GM19023 (cell line): ENCODE measurements at regions not wholly inside any gene's neighbourhood (a gene's known extent, or its start where the extent isn't known, plus 50 kb on each side); places are given as distances from the start of the nearest gene placed in this dataset.
"Not testable (repeated sequence)": the region's sequence is repeated elsewhere in the genome, so short reads cannot be mapped to it uniquely, and the experiment has no call there.

Experiments
- ATAC-seq: cut with Tn5 transposase; IDR thresholded peaks from one replicate; pipeline ENCODE4 v1.9.1; 2021; ENCODE audit warnings: mild to moderate bottlenecking, moderate library complexity; ENCODE audit not compliant: unreplicated experiment

DNA sequence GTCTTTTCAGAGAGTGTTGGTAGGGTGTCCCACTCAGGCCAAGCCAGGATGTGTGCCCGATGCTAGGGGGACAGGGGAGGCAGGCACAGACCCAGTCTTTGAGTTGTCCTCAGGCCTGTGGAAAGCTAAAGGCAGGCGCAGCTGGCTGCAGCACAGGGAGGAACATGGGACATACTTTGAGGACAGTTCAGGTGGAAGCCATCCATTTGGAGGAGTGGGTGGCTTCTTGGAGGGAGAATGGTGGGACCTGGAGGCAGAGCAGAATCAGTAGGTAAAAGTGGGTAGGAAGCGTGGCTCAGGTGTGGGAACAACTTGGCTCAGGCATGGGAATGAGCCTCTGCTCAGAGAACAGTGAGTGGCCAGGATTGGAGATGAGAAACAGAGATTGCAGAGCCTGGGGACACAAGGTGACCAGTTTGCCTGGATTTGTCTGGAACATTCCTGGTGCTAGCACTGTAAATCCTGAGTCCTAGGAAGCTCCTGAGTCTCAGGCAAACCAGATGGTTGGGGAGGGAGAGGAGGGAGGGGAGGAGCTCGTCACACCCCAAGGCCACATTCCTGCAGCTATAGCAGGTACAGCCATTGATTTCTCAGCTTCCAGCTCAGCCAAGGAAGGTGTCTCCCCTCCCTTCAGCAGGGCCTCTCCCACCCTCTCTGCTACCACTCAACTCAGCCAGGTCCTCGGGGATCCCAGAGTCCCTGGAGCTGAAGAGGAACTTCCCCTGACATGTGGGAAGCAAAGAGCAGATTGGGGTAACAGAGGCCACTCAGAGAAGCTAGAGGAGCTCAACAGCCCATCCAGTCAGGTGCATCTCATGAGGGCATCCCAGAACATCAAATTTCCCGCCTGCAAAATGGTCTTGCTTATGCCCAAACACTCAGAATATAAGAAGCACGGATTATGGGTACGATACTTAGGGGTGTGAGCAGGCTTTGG, 65.2 kb upstream of the TINAGL1 start:
- no peak for ATAC-seq

DNA sequence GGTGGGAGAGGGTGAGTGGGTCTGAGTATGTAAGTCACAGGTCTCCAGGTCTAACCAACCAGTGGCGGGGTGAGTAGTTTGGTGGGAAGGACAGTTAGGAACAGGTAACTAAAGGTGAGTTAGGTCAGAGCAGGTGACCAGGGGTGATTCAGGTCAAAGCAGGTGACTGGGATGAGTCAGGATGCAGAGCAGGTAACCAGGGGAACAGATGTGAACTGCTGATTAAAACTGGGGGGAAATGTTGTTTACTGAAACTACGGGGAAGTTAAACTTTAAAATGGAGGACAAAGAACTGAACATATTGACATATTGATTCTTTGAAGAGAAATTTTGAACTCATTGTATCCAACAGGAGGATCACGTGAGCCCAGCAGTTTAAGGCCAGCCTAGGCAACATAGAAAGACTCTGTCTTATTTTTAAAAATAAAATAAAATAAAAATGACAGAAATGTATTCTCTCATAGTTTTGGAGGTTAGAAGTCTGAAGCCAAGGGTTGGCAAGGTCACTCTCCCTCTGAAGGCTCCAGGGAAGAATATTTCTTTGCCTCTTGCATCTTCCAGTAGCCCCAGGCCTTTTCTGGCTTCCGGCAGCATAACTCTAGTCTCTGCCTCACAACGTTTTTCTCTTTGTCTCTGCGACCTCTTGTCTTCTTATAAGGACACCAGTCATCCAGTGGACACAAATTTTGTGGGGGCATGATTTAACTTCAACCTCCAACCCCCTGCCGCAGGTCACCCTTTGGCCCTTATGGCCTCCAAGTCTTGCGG, 64.3 kb upstream of the TINAGL1 start:
- no peak for ATAC-seq

DNA sequence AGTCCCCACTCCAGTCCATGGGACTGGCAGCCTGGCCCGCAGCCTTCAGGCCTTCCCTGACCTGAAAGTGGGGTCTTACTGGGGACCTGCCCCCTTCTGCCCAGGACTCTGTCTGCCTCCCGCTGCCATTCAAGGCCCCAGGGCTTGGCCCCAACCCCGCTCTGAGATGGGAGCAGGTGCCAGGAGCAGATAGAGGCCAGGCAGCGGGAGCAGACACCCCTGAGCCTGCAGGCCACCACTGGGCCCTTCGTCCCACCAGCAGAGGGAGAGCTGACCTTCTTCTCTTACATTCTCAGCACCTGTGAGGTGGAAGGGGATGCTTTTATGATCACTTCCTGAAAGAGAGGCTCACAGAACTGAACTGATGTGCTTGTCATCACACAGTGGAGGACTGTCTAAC, 62.2 kb upstream of the TINAGL1 start:
- no peak for ATAC-seq

DNA sequence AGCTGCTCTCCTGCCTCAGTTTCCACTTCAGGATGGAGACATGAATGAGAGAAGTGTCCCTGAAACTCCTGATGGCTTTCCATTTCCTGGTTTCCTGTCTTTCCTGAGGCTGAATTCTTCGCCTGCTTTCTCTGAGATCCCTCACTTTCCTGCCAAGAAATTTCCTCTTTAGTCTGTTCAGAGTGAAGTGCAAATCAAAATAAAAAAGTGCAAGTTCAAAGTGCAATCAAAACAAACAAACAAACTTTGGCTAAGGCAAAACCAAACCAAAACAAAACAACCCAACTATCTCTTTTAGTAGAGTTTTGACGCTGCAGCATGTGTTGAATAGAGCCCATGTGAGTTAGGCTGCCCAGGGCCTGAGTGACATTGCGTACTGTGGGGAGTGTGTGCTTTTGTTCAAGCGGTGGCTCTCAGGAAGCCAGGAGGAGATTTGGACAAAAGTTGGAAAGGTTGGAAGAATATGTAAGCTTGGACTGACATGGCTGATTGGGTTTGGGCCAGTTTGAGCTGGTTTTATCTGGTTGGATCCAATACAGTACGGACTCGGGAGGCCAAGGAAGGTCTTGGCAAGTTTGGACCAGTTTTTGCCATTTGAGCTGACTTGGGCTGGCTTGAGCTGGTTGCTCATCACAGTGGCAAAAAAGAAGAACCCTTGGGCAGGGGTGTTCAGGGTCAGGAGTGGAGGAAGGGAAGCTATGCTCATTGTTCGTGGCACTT, 61.1 kb upstream of the TINAGL1 start:
- no peak for ATAC-seq

DNA sequence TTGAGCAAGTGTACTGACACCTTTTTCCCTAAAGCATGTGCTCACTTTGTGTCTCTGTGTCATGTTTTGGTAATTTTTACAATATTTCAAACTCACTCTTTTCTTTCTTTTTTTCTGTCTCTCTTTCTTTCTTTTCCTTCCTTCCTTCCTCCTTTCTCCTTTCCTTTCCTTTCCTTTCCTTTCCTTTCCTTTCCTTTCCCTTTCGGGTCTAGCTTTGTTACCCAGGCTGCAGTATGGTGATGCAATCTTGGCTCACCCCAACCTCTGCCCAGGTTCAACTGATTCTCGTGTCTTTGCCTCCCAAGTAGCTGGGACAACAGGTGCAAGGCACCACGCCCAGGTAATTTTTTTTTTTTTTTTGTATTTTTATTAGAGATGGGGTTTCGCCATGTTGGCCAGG, 60.4 kb upstream of the TINAGL1 start:
- no peak for ATAC-seq

DNA sequence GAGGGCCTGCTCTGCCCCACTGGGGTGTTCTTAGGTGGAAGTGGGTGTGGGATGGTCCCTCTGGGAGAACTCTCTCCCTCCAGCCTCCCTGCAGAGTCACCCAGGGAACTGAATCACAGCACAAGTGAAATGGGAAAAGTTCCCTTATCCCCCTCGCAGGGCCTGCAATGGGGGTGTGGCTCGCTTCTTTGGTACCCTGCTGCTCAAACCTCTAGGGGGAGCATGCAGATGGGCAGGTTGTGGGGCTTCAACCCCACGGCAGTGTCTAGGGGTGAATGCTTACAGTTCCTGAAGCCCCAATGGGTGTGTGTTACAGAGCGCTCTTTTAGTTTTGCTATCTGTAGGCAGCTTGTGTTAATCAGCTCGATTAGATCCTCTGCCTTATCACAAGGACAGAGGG, 59.0 kb upstream of the TINAGL1 start:
- no peak for ATAC-seq

DNA sequence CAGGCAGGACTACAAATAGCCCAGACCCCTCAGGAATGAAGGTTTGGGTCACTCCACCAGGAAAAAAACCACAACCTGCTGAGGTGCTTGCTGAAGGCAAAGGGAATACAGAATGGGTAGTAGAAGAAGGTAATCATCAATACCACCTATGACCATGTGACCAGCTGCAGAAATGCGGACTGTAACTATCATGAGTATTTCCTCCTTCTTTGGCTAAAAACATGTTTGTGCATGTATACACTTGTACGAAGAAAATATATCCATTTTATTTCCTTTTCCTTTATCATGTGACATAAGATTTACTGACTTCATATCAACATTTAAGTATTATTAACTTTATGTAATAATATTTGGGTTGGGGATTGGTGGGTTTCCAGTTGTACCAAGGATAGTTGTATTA, 58.3 kb upstream of the TINAGL1 start:
- ATAC-seq = not testable (repeated sequence)

DNA sequence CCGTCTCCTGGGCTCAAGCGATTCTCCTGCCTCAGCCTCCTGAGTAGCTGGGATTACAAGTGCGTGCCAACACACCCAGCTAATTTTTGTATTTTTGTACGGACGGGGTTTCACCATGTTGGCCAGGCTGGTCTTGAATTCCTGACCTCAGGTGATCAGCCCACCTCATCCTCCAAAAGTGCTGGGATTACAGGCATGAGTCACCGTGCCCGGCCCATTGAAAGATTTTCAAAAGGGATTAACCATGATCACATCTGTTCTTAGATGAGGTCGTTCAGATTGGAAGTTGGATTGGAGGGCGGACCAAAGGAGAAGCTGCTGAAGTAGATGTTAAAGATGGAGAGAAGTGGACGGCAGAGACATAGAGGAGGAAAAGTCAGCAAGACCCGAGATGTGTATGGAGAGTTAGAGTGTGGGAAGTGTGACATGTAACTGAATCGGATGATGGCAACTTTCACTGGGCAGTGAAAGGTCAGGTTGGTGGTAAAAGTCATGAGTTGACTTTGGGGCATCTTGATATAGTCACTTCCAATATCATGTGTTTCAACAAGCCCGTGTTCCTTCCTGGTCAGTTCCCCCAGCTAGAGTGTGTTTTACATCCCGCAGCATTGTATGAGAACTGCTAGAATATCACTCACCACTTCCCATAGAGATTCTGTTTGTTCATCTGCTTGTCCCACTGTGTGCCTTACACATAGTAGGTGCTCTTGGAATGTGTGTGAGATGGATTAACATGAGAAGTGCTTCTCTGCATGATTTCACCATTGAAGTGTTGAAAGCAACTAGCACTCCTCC, 54.4 kb upstream of the TINAGL1 start:
- no peak for ATAC-seq

DNA sequence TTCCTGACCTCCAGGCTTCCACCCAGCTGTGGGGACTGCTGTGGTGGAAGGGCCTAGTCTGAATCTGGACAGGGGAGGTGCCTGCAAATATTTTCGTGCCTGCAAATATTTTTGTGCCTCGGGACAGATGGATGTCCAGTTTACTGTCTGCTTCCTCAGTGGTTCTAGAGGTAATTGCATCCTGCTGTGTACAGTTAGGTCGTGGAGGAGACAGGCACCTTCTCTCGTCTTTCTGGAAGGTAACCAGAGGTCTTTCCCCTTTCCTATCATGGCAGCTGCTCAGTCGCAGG, 53.8 kb upstream of the TINAGL1 start:
- ATAC-seq = no peak

DNA sequence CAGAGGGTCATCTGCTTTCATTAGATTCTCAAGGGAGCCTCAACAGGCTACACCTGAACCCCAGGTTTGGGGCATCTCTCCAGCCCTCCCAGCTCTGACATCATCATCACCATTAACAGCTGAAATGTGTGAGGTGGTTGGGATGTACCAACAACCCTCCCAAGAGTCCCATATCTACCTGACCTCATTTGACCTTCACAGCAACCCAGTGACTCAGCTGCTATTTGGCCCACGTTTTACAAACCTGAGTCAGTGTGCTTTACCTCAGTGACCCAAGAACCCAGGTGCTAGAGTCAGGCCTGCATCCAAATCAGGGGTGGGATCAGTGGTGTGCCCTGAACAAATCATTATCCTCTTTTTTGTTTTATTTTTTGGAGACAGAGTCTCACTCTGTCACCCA, 53.3 kb upstream of the TINAGL1 start:
- ATAC-seq = no peak

DNA sequence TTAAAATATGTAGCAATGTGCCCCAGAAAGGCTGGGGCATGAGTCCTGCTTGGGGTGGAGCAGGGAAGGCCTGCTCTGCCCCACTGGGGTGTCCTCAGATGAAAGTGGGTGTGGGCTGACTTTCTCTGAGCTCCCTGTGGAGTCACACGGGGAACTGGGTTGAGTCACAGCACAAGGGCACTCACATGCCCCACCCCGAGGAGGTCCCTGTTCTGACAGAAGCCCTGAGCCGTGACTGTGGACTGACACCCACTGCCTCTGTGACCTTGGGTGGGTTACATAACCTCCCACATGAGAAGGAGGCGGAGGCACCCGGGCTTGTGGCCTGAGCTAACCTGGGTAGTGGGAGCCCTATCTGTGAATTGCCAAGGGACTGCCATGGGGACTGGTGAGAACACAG, 52.5 kb upstream of the TINAGL1 start:
- ATAC-seq = no peak

DNA sequence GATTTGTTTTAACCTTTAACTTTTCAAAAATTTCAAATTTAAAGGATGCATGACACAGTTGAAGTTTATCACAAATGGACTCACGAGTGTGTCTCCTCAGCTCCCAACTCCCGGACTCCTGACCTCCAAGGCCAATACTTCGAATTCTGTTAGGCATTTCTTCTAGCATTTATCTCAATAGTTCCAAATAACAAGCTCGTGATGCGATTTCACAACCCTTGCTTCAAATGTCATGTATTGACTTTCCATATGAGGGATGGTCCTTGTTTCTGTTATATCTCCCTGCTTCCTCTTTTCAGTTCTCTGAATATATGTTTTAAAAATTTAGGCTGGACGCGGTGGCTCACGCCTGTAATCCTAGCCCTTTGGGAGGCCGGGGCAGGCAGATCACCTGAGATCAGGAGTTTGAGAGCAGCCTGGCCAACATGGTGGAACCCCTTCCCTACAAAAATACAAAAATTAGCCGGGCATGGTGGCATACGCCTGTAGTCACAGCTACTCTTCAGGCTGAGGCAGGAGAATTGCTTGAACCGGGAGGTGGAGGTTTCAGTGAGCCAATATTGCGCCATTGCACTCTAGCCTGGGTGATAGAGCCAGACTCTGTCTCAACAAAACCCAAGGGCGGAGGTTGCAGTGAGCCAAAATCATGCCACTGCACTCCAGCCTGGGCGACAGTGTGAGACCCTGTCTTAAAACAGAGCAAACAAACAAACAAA, 52.0 kb upstream of the TINAGL1 start:
- no peak for ATAC-seq
